H7 (cell line): ENCODE measurements at regions not wholly inside any gene's neighbourhood (a gene's known extent, or its start where the extent isn't known, plus 50 kb on each side); places are given as distances from the start of the nearest gene placed in this dataset.

ENCODE experiments used
- DNase-seq: peaks from one replicate; pipeline ENCODE4 v3.0.0; 2012
- H3K27me3 ChIP-seq: 2 replicates; pipeline ENCODE4 v1.6.0; 2011; ENCODE audit warnings: mild to moderate bottlenecking, low read length; ENCODE audit not compliant: control insufficient read depth, insufficient read depth
- H3K36me3 ChIP-seq: replicated peaks from 2 replicates; pipeline ENCODE4 v1.5.1; 2011; ENCODE audit warnings: low read length; ENCODE audit not compliant: control insufficient read depth, insufficient read depth
- H3K4me3 ChIP-seq: 2 replicates; pipeline ENCODE4 v1.5.1; 2011; ENCODE audit warnings: low read depth, mild to moderate bottlenecking, control low read depth, low read length, moderate library complexity; ENCODE audit not compliant: insufficient read depth

DNA sequence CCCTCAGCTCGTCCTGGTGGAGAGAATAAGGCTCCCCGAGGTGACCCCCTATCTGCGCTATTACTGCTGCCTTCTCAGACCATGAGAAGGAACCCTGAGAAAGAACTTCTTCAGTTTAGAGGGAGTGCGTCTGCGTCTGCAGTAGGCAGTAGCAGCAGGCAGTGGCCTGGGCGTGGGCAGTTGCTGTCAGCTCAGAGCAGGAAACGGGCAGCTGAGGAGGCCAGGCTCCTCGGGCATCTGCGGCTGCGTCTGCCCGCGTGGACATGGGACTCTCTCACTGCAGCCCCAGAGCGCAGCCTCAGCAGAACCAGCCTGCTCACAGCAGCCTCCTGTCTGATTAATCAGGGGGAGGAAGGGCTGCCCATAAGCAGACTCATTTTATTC lies 49.8 kb upstream of the FCN1 start:
- peak; percentile 40 for DNase-seq
- Histone ChIP-seq H3K27me3 (no peaks in the 10 kb centered on the region), H3K36me3 (no peaks in the 10 kb centered on the region), H3K4me3 (no peak overlapping the region)

DNA sequence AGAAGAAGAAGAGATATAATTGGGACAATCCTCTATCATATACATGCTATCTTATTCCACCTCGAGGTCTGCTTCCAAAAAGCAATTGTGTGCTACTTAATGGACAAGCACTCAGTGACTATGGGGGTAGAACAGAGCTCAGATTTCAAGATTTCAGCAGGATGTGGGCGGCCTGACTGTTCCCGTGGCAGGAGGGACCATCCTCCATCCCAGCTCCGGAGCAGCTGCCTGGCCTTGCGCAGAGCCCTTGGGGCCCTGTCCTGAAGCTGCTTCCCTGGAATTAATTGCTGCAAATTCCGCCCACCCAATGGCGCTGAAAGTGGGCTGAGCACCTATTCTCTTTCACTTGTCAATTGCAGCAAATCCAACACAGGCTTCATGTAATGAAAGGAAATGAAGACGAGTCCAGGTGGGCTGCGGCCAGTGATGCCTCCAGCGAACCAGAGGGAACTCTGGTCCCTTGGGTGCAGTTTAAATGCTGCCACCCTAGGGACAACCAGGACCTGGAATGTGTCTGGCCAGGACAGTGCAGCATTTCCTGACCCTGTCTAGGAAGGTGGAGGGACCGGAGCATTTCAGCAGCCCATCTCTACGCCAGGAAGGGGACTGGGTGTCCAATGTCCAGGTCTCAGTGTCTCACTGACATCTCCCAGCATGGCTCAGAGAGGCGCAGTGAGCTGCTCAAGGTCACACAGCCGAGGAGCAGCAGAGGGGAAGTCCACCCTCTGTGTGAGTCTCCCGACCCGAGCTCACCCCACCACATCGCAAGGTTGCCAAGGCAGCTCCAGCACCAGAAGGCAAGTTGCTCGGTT lies 50.5 kb upstream of the FCN1 start:
- DNase-seq, result peak; percentile 69
- Histone ChIP-seq H3K36me3 (no peaks in the 10 kb centered on the region), H3K4me3 (no peak overlapping the region), H3K27me3 (no peaks in the 10 kb centered on the region; the same call in 1 of the 2 replicates)

DNA sequence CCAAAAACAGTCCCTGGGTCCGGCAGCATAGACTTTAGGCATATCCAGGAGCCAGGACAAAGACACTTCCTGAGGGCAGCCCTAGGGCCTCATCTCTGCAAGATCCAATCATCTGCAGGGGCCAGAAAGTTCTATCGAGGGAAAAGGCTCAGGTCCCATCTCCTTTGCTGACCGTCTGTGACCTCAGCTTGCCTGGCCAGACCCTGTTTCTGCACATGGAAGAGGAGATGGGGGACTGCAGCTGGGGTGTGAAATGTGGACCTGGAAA lies 51.0 kb upstream of the FCN1 start:
- no peak overlapping the region for H3K4me3 ChIP-seq
- DNase-seq, result peak; percentile 8
- no peaks in the 10 kb centered on the region for H3K36me3 ChIP-seq
- no peaks in the 10 kb centered on the region; the same call in 1 of the 2 replicates for H3K27me3 ChIP-seq

DNA sequence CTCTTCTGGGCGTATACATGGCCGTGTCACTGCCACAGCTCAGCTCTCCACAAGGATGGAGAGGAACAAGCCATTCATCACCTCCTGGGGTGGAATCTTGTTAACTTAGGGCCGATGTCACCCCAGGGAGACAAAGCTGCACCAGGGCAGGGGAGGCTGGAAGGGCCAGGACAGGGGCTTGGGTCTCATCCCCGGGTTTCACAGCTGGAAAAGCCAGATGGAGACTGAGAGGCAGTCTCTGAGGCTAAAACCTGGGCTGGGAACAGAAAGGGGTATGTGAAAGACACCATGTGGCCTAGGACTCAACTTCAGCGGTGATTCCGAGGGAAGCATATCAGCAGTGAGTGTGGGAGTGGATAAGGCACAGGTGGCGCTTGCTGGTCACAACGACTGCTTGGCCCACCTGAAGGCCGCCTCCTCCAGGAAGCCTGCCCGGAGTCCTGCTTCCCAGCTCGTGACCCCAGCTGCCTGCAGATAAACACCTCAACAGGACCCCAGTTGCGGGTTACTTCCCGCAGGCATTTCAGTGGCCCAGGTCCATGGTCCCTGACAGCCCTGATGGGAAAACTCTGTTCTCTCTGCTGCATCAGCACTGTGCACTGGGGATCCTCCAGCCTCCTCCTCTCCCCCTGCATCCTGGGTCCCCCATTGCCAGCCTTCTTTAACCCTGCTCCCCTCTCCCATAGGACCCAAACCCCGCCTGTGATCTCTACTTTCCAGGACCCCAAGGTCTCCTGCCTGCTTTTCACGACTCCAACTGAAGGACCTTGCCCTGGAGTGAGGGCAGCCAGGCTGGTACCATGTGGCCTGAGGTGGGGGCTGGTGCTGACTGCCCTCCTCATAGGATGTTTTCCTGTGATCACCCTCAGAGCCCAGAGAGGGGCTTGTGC lies 51.7 kb upstream of the FCN1 start:
- peak; percentile 19 for DNase-seq
- Histone ChIP-seq H3K27me3 (no peaks in the 10 kb centered on the region; the same call in 1 of the 2 replicates), H3K36me3 (no peaks in the 10 kb centered on the region), H3K4me3 (no peak overlapping the region)

DNA sequence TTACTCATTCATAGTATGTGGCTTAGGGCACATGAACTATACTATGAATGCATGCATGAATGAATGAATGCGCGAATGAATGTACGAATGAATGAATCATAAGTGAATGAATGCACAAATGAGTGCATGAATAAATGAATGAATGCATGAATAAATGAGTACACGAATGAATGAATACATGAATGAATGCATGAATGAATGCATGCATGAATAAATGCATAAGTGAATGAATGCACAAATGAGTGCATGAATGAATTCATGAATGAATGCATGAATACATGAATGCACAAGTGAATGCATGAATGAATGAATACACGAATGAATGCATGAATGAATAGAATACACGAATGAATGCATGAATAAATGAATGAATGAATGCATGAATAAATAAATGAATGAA lies 52.5 kb upstream of the FCN1 start:
- Histone ChIP-seq H3K27me3 (no peaks in the 10 kb centered on the region; the same call in 1 of the 2 replicates), H3K36me3 (no peaks in the 10 kb centered on the region), H3K4me3 (no peak overlapping the region)
- no peak for DNase-seq

DNA sequence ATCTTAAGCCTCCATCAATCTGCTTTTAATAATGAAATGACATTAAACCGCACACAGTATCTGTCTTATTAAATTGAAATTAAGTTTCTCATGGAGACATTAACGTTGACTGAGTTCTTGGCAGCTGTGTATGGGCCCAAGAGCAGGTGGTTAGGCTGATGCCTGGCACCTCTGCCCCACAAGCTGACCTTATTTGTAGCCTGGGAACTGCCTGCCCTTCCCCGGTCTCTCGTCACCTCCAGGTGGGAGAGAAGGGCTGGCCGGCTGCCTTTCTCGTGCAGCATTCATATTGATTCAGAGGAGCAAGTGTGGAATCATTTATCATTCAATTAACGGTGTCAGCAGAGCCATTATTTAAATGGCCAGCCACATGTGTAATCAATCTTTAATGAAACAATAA lies 53.0 kb upstream of the FCN1 start:
- Histone ChIP-seq H3K36me3 (no peaks in the 10 kb centered on the region), H3K4me3 (no peak overlapping the region), H3K27me3 (no peaks in the 10 kb centered on the region; the same call in 1 of the 2 replicates)
- no peak for DNase-seq

DNA sequence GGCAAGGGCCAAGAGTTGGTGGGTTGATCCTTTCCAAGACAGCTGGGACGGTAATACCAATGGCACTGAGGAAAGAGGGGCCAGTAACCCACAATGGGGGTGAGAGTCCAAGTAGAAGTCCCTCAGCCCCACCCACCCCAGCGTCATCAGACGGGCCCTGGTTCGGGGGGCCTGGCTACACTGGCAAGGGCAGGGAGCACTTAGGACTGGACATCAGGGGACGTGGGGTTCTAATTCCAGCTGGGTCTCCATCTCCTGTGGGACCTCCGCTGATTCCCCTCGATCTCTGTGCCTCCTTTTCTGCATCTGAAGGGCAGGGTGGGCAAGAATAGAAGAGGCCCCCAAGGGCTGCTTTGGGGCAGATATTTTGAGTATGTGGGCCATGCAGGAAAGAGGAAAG lies 53.5 kb upstream of the FCN1 start:
- Histone ChIP-seq H3K36me3 (no peaks in the 10 kb centered on the region), H3K4me3 (no peak overlapping the region), H3K27me3 (no peaks in the 10 kb centered on the region; the same call in 1 of the 2 replicates)
- DNase-seq, result no peak

DNA sequence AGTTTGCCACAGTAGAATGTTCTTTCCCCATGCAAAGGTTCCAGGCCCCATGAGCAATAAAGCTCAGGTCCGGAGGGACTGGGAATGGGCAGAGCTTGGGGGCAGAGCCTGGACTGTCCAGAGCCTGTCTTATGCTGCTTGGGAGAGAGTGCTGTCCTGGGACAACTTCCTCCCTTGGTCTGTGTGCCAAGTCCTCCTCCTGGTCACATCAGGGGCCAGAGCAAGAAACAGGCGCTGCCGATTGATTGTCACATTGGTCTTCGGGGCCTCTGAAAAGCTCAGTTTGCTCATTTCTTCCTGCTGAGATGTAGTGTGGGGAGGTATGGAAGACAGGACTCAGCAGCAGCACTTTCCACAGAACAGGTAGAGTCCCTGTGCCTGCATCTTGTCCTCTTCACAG lies 54.0 kb upstream of the FCN1 start:
- Histone ChIP-seq H3K4me3 (no peak overlapping the region), H3K36me3 (no peaks in the 10 kb centered on the region), H3K27me3 (no peaks in the 10 kb centered on the region; the same call in 1 of the 2 replicates)
- no peak for DNase-seq

DNA sequence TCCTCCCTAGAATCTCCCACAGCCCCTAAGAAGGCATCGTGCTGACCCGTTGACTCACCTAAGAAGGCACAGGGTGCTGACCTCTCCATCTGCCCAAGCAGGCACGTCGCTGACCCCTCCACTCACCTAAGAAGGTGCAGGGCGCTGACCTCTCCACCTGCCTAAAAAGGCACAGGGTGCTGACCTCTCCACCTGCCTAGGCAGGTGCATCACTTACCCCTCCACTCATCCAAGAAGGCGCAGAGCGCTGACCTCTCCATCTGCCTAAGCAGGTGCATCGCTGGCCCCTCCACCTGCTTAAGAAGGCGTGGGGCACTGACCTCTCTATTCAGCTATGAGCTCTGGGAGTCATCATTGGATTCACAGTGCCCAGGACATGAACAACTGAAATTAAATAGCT lies 54.4 kb upstream of the FCN1 start:
- no peak for DNase-seq
- H3K36me3 ChIP-seq, result no peaks in the 10 kb centered on the region
- H3K27me3 ChIP-seq, result no peaks in the 10 kb centered on the region; the same call in 1 of the 2 replicates
- no peak overlapping the region for H3K4me3 ChIP-seq

DNA sequence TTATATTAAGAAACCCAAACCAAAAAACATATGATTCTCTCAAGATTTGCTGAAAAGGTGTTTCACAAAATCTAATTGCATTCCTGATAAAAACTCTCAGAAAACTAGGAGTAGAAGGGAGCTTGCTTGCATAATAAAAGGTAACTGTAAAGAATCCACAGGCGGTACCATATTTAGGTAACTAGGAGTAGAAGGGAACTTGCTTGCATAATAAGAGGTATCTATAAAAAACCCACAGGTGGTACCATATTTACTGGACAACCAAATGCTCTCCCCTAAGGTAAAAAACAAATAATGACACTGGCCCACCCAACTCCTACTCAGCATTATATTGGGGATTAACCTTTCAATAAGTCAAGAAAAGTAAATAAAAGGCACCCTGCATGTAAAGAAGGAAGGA lies 57.5 kb upstream of the FCN1 start:
- no peak for DNase-seq
- no peak overlapping the region for H3K4me3 ChIP-seq
- no peaks in the 10 kb centered on the region for H3K36me3 ChIP-seq
- no peaks in the 10 kb centered on the region; the same call in 1 of the 2 replicates for H3K27me3 ChIP-seq

DNA sequence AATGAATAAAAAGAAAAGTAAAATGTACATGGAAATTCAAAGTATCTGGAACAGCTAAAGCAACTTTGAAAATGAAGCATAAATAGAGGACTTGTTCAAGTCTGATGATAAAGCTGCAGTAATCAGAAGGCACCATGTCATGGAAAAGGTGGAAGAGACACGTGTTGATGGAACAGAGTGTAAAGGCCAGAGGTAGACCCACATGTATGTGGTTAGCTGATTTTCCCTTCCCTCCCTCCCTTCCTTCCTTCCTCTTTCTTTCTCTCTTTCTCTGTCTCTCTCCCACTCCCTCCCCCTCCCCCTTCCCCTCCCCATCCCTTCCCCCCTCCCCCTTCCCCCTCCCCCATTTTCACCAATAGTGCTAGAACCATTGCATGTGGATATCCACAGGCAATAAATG lies 58.7 kb upstream of the FCN1 start:
- Histone ChIP-seq H3K4me3 (no peak overlapping the region), H3K27me3 (no peaks in the 10 kb centered on the region; the same call in 1 of the 2 replicates), H3K36me3 (no peaks in the 10 kb centered on the region)
- DNase-seq, result no peak

DNA sequence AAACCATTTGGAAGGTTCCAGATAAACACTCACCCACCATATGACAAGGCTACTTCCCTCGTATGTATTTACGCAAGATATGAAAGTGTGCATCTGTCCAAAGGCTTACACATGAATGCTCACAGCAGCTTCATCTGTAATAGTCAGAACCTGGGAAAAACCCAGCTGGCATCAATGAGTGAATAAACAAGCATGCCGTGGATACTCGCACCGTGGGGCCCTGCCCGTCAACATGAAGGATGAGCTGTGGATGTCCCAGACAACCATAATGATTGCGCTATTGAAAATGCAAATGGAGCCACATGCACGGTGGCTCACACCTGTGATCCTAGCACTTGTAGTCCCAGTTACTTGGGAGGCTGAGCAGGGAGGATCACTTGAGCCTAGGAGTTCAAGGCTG lies 60.6 kb upstream of the FCN1 start:
- no peak for DNase-seq
- no peaks in the 10 kb centered on the region for H3K27me3 ChIP-seq
- no peak overlapping the region for H3K4me3 ChIP-seq
- H3K36me3 ChIP-seq, result no peaks in the 10 kb centered on the region

DNA sequence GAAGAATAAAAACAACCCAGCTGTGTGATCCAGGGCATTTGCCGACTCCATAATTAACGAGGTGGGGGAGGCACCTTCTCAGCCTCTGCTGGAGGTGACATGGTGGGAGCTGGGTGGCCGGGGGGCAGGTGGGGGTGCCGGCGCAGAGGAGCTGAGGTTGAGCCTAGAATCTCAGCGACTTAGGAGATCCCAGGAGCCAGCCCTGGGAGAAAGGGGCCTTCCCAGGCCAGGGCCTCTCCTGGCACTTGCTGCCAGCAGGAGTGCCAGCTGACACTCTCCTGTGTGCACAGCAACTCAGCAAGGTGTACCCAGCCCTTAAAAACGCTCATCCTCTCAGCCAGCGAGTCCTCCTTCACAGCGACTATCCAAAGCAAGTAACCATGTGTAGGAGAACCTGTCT lies 62.8 kb upstream of the FCN1 start:
- Histone ChIP-seq H3K27me3 (no peaks in the 10 kb centered on the region), H3K36me3 (no peaks in the 10 kb centered on the region), H3K4me3 (no peak overlapping the region)
- no peak for DNase-seq

DNA sequence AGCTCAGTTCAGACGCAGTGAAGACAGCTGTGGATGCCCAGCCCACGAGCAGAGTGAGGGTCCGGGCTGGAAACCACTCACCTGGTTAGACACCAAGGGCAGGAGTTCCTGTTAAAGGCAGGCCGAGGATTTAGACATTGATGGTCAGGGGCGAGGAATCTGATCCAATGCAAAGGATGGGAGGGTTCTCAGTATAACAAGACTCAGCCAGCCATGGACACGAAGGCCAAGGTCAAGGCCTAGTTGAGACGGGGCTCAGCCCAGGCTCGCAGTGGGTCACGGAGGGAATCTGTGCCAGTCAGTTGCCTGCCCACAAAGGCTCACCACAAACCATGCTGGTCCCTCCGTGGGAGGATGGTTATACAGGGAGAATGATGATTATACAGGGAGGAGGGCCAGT lies 63.3 kb upstream of the FCN1 start:
- Histone ChIP-seq H3K4me3 (no peak overlapping the region), H3K27me3 (no peaks in the 10 kb centered on the region), H3K36me3 (no peaks in the 10 kb centered on the region)
- DNase-seq, result no peak

DNA sequence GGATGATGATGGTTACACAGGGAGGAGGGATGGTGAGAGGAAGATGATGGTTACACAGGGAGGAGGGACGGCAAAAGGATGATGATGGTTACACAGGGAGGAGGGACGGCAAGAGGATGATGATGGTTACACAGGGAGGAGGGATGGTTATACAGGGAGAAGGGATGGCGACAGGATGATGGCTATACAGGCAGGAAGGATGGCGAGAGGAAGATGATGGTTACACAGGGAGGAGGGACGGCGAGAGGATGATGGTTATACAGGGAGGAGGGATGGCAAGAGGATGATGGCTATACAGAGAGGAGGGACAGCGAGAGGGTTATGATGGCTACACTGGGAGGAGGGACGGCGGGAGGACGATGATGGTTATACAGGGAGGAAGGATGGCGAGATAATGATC lies 64.1 kb upstream of the FCN1 start:
- no peak overlapping the region for H3K4me3 ChIP-seq
- H3K27me3 ChIP-seq, result no peaks in the 10 kb centered on the region
- no peaks in the 10 kb centered on the region for H3K36me3 ChIP-seq
- DNase-seq, result no peak
